ENCODE measurements at regions not wholly inside any gene's neighbourhood (a gene's known extent, or its start where the extent isn't known, plus 50 kb on each side); places are given as distances from the start of the nearest gene placed in this dataset.

GRCh38 chr12:112676507-112676906, 115.0 kb upstream of the RPH3A start:
- H4K8ac ChIP-seq (ENCODE audit: low read depth, low read length) = no peak overlapping the region
- H2AK5ac ChIP-seq (ENCODE audit: low read length) = no peak overlapping the region
- no peak overlapping the region for H3K27ac ChIP-seq (ENCODE audit: low read depth, low read length)
- no peaks in the 10 kb centered on the region for H3K36me3 ChIP-seq (ENCODE audit: control insufficient read depth, insufficient read depth, low read length)
- H2BK5ac ChIP-seq (ENCODE audit: low read length) = no peak overlapping the region
- no peak overlapping the region for H3K56ac ChIP-seq (ENCODE audit: low read length)
- no peaks in the 10 kb centered on the region for H3K79me2 ChIP-seq (ENCODE audit: control insufficient read depth, insufficient read depth, low read length)
- H2BK120ac ChIP-seq (ENCODE audit: low read depth, low read length) = no peak overlapping the region
- H3K4ac ChIP-seq (ENCODE audit: low read depth, low read length) = no peak overlapping the region
- no peak overlapping the region for H4K5ac ChIP-seq (ENCODE audit: low read length)
- no peak overlapping the region for H3K18ac ChIP-seq (ENCODE audit: low read length)
- DNase-seq = peak; percentile 7
- no peak overlapping the region for H3K9ac ChIP-seq (ENCODE audit: low read length)
- H3K79me1 ChIP-seq (ENCODE audit: low read length) = no peaks in the 10 kb centered on the region
- no CpG with 5 or more reads among the region's 4 CpGs for WGBS (ENCODE audit: extremely low coverage, insufficient coverage, low lambda C conversion rate)
- no peak overlapping the region for H3K23ac ChIP-seq (ENCODE audit: low read length)
- no peak overlapping the region for H3K4me3 ChIP-seq (ENCODE audit: low read length)
- H3K4me2 ChIP-seq (ENCODE audit: low read length) = no peak overlapping the region
- no peaks in the 10 kb centered on the region for H3K27me3 ChIP-seq (ENCODE audit: insufficient read depth, low read length, poor library complexity)
- H3K4me1 ChIP-seq (ENCODE audit: control insufficient read depth, low read depth, low read length) = no peaks in the 10 kb centered on the region
- H2BK15ac ChIP-seq (replicated peaks; ENCODE audit: low read depth) = no peak overlapping the region

DNA sequence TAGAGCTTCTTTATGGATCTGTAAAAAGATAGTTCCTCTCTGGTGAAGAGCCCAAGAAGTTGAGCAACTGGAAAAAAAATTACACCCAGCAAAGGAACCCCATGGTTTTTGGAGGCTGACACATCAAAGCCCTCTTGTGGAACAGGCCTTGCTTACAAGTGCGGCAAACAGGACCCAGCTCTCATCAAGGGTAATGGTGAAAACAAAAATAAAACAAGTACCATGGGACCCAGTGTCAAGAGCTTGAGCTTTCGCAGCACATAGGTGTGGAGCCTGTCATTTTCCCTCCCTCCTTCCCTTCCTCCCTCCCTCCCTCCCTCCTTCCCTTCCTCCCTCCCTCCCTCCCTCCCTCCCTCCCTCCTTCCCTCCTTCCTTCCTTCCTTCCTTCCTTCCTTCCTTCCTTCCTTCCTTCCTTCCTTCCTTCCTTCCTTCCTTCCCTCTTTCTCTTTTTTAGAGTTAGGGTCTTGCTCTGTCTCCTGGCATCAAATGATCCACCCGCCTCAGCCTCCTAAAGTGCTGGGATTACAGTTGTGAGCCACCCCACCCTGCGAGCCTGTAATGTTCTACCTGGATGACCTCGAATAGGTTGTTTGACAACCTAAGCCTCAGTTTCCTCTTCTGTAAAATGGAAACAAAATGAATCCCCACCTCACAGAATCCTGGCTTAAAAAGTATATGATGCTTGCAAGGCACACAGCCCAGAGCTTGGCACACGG, 114.3 kb upstream of the RPH3A start:
- no peaks in the 10 kb centered on the region for H3K27me3 ChIP-seq (ENCODE audit: insufficient read depth, low read length, poor library complexity)
- no peak overlapping the region for H4K5ac ChIP-seq (ENCODE audit: low read length)
- no peak overlapping the region for H3K18ac ChIP-seq (ENCODE audit: low read length)
- no peaks in the 10 kb centered on the region for H3K79me1 ChIP-seq (ENCODE audit: low read length)
- H3K9ac ChIP-seq (ENCODE audit: low read length) = no peak overlapping the region
- no peak overlapping the region for H3K23ac ChIP-seq (ENCODE audit: low read length)
- H3K4me1 ChIP-seq (ENCODE audit: control insufficient read depth, low read depth, low read length) = no peaks in the 10 kb centered on the region
- peak; percentile 16 for DNase-seq
- no peak overlapping the region for H3K4ac ChIP-seq (ENCODE audit: low read depth, low read length)
- H2AK5ac ChIP-seq (ENCODE audit: low read length) = no peak overlapping the region
- WGBS (ENCODE audit: extremely low coverage, insufficient coverage, low lambda C conversion rate) = no CpG with 5 or more reads among the region's 6 CpGs
- no peak overlapping the region for H2BK15ac ChIP-seq (replicated peaks; ENCODE audit: low read depth)
- no peak overlapping the region for H3K27ac ChIP-seq (ENCODE audit: low read depth, low read length)
- H3K4me2 ChIP-seq (ENCODE audit: low read length) = no peak overlapping the region
- no peak overlapping the region for H3K56ac ChIP-seq (ENCODE audit: low read length)
- no peaks in the 10 kb centered on the region for H3K79me2 ChIP-seq (ENCODE audit: control insufficient read depth, insufficient read depth, low read length)
- H3K4me3 ChIP-seq (ENCODE audit: low read length) = no peak overlapping the region
- H3K36me3 ChIP-seq (ENCODE audit: control insufficient read depth, insufficient read depth, low read length) = no peaks in the 10 kb centered on the region
- H4K8ac ChIP-seq (ENCODE audit: low read depth, low read length) = no peak overlapping the region
- no peak overlapping the region for H2BK120ac ChIP-seq (ENCODE audit: low read depth, low read length)
- no peak overlapping the region for H2BK5ac ChIP-seq (ENCODE audit: low read length)

- Histone ChIP-seq H3K79me1 (ENCODE audit: low read length) (no peaks in the 10 kb centered on the region), H3K23ac (ENCODE audit: low read length) (no peak overlapping the region), H3K4me2 (ENCODE audit: low read length) (no peak overlapping the region), H3K27me3 (ENCODE audit: insufficient read depth, low read length, poor library complexity) (no peaks in the 10 kb centered on the region), H3K18ac (ENCODE audit: low read length) (no peak overlapping the region), H2BK120ac (ENCODE audit: low read depth, low read length) (no peak overlapping the region), H3K4me1 (ENCODE audit: control insufficient read depth, low read depth, low read length) (no peaks in the 10 kb centered on the region), H3K9ac (ENCODE audit: low read length) (no peak overlapping the region), H3K79me2 (ENCODE audit: control insufficient read depth, insufficient read depth, low read length) (no peaks in the 10 kb centered on the region), H3K4ac (ENCODE audit: low read depth, low read length) (no peak overlapping the region), H2BK15ac (replicated peaks; ENCODE audit: low read depth) (no peak overlapping the region), H4K5ac (ENCODE audit: low read length) (no peak overlapping the region), H4K8ac (ENCODE audit: low read depth, low read length) (no peak overlapping the region), H3K36me3 (ENCODE audit: control insufficient read depth, insufficient read depth, low read length) (no peaks in the 10 kb centered on the region), H3K56ac (ENCODE audit: low read length) (no peak overlapping the region), H3K4me3 (ENCODE audit: low read length) (no peak overlapping the region), H2AK5ac (ENCODE audit: low read length) (no peak overlapping the region), H2BK5ac (ENCODE audit: low read length) (no peak overlapping the region), H3K27ac (ENCODE audit: low read depth, low read length) (no peak overlapping the region)
- DNase-seq = no peak
- no CpG with 5 or more reads among the region's 4 CpGs for WGBS (ENCODE audit: extremely low coverage, insufficient coverage, low lambda C conversion rate)
These were observed 110.6 kb upstream of the RPH3A start for GRCh38 chr12:112680993-112681392.

DNA sequence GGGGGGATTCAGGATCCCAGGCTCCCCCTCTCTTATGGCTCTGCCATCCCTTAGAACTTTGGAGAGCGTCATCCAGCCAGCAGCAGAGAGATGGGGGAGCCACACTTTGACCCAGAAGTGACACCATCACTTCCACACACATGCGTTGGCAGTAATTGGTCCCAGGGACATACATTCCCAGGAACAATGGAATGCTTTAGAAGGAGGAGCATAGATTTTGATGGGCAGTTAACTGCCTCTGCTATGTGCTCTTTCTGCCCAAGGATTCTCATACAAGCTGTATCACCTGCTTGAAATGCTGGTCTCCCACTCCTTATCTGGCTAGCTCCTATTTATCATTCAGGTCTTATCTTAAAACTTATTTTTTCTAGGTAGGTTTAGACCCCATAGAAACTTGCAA, 109.0 kb upstream of the RPH3A start:
- Histone ChIP-seq H3K23ac (ENCODE audit: low read length) (no peak overlapping the region), H2BK120ac (ENCODE audit: low read depth, low read length) (no peak overlapping the region), H3K4me1 (ENCODE audit: control insufficient read depth, low read depth, low read length) (no peaks in the 10 kb centered on the region), H4K5ac (ENCODE audit: low read length) (no peak overlapping the region), H3K4me2 (ENCODE audit: low read length) (no peak overlapping the region), H3K27ac (ENCODE audit: low read depth, low read length) (no peak overlapping the region), H3K18ac (ENCODE audit: low read length) (no peak overlapping the region), H3K56ac (ENCODE audit: low read length) (no peak overlapping the region), H3K79me1 (ENCODE audit: low read length) (no peaks in the 10 kb centered on the region), H3K79me2 (ENCODE audit: control insufficient read depth, insufficient read depth, low read length) (no peaks in the 10 kb centered on the region), H3K27me3 (ENCODE audit: insufficient read depth, low read length, poor library complexity) (no peaks in the 10 kb centered on the region), H3K9ac (ENCODE audit: low read length) (no peak overlapping the region), H3K4me3 (ENCODE audit: low read length) (no peak overlapping the region), H3K4ac (ENCODE audit: low read depth, low read length) (no peak overlapping the region), H2BK5ac (ENCODE audit: low read length) (no peak overlapping the region), H2AK5ac (ENCODE audit: low read length) (no peak overlapping the region), H3K36me3 (ENCODE audit: control insufficient read depth, insufficient read depth, low read length) (no peaks in the 10 kb centered on the region), H2BK15ac (replicated peaks; ENCODE audit: low read depth) (no peak overlapping the region), H4K8ac (ENCODE audit: low read depth, low read length) (no peak overlapping the region)
- WGBS (ENCODE audit: extremely low coverage, insufficient coverage, low lambda C conversion rate) = no CpG with 5 or more reads among the region's 2 CpGs
- peak; percentile 10 for DNase-seq

DNA sequence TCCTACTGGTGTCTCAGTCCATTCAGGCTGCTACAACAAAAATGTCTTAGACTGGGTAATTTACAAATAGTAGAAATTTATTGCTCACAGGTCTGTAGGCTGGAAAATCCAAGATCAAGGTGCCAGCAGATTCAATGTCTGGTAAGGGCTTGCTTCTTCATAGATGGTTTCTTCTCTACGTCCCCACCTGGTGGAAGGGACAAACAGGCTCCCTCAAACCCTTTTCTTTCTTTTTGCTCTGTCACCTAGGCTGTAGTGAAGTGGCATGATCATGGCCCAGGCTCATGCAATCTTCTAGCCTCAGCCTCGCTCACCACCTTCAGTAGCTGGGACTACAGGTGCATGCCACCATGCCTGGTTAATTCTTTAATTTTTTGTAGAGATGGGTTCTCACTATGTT, 106.8 kb upstream of the RPH3A start:
- H3K27me3 ChIP-seq (ENCODE audit: insufficient read depth, low read length, poor library complexity) = no peaks in the 10 kb centered on the region

DNA sequence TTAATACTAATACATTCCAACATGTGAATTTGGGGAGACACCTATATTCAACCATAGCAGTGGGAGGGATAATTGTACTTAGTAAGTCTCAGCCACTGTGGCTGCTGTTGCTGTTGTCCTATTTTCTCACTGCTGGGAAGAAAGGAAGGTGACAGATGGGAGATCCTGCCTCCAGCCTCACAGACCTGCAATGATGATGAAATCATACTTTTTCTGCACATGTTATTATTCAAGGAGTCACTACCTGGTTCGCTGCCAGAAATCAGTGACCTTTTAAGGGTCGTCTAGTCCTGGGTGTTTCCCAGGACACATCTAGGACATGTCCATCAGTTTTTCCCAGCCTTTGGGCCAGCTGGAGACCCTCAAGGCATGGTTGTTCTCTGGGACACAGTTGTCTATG, 106.2 kb upstream of the RPH3A start:
- Histone ChIP-seq H3K23ac (ENCODE audit: low read length) (no peak overlapping the region), H3K4ac (ENCODE audit: low read depth, low read length) (no peak overlapping the region), H2BK5ac (ENCODE audit: low read length) (no peak overlapping the region), H3K4me3 (ENCODE audit: low read length) (no peak overlapping the region), H3K79me2 (ENCODE audit: control insufficient read depth, insufficient read depth, low read length) (no peaks in the 10 kb centered on the region), H3K79me1 (ENCODE audit: low read length) (no peaks in the 10 kb centered on the region), H3K9ac (ENCODE audit: low read length) (no peak overlapping the region), H2BK15ac (replicated peaks; ENCODE audit: low read depth) (no peak overlapping the region), H2AK5ac (ENCODE audit: low read length) (no peak overlapping the region), H3K36me3 (ENCODE audit: control insufficient read depth, insufficient read depth, low read length) (no peaks in the 10 kb centered on the region), H3K4me1 (ENCODE audit: control insufficient read depth, low read depth, low read length) (no peaks in the 10 kb centered on the region), H3K56ac (ENCODE audit: low read length) (no peak overlapping the region), H4K8ac (ENCODE audit: low read depth, low read length) (no peak overlapping the region), H3K27ac (ENCODE audit: low read depth, low read length) (no peak overlapping the region), H3K27me3 (ENCODE audit: insufficient read depth, low read length, poor library complexity) (no peaks in the 10 kb centered on the region), H3K4me2 (ENCODE audit: low read length) (no peak overlapping the region), H2BK120ac (ENCODE audit: low read depth, low read length) (no peak overlapping the region), H3K18ac (ENCODE audit: low read length) (no peak overlapping the region), H4K5ac (ENCODE audit: low read length) (no peak overlapping the region)
- WGBS (ENCODE audit: extremely low coverage, insufficient coverage, low lambda C conversion rate) = no CpG with 5 or more reads among the region's 2 CpGs
- no peak for DNase-seq

More for the DNA sequence above, 106.8 kb upstream of the RPH3A start:
- Histone ChIP-seq H2BK5ac (ENCODE audit: low read length) (no peak overlapping the region), H3K4me3 (ENCODE audit: low read length) (no peak overlapping the region), H3K36me3 (ENCODE audit: control insufficient read depth, insufficient read depth, low read length) (no peaks in the 10 kb centered on the region), H3K4me1 (ENCODE audit: control insufficient read depth, low read depth, low read length) (no peaks in the 10 kb centered on the region), H2BK120ac (ENCODE audit: low read depth, low read length) (no peak overlapping the region), H3K79me2 (ENCODE audit: control insufficient read depth, insufficient read depth, low read length) (no peaks in the 10 kb centered on the region), H3K9ac (ENCODE audit: low read length) (no peak overlapping the region), H4K5ac (ENCODE audit: low read length) (no peak overlapping the region), H3K56ac (ENCODE audit: low read length) (no peak overlapping the region), H3K4me2 (ENCODE audit: low read length) (no peak overlapping the region), H2BK15ac (replicated peaks; ENCODE audit: low read depth) (no peak overlapping the region), H3K79me1 (ENCODE audit: low read length) (no peaks in the 10 kb centered on the region), H3K27ac (ENCODE audit: low read depth, low read length) (no peak overlapping the region), H2AK5ac (ENCODE audit: low read length) (no peak overlapping the region), H3K23ac (ENCODE audit: low read length) (no peak overlapping the region), H4K8ac (ENCODE audit: low read depth, low read length) (no peak overlapping the region), H3K4ac (ENCODE audit: low read depth, low read length) (no peak overlapping the region), H3K18ac (ENCODE audit: low read length) (no peak overlapping the region)
- DNase-seq = peak; percentile 59
- no CpG with 5 or more reads among the region's 2 CpGs for WGBS (ENCODE audit: extremely low coverage, insufficient coverage, low lambda C conversion rate)
